Panc1 (cell line): ENCODE measurements at regions not wholly inside any gene's neighbourhood (a gene's known extent, or its start where the extent isn't known, plus 50 kb on each side); places are given as distances from the start of the nearest gene placed in this dataset.

Source experiments
- ATAC-seq: fragments of 200-7000 bp; cut with Tn5 transposase; 2 replicates; pipeline ENCODE4 v1.9.1; 2020; ENCODE audit warnings: mild to moderate bottlenecking, moderate library complexity
- BruUV-seq: library from RNA; stranded (reverse); fragments of 400-500 nt; replicated peaks from 2 replicates; lab custom pipeline; 2021; lab: Mats Ljungman, UMichigan
- CTCF ChIA-PET: fragments of 300-600 bp; sonication (Branson Sonifier 250); formaldehyde crosslinking; loops from one replicate; lab custom pipeline; 2022; ENCODE audit warnings: antibody characterized with exemption; lab: Charles Lee
- POLR2A ChIA-PET: fragments of 300-600 bp; sonication (Branson Sonifier 250); formaldehyde crosslinking; loops from one replicate; lab custom pipeline; 2022; ENCODE audit warnings: antibody characterized with exemption; lab: Charles Lee
- DNase-seq: peaks from one replicate; pipeline ENCODE4 v3.0.0-alpha.2; 2010; ENCODE audit warnings: low read depth, low spot score
- H3K27ac ChIP-seq: 2 replicates; pipeline ENCODE4 v1.5.1; 2011; ENCODE audit warnings: mild to moderate bottlenecking, low read length, inconsistent platforms
- H3K27me3 ChIP-seq: fragments of 200-500 bp; sonication (Bioruptor generic); 2 replicates; pipeline ENCODE4 v1.6.0; 2014; ENCODE audit warnings: low read length, inconsistent platforms; ENCODE audit not compliant: control insufficient read depth, insufficient read depth
- H3K36me3 ChIP-seq: fragments of 200-500 bp; sonication (Bioruptor generic); 2 replicates; pipeline ENCODE4 v1.5.1; 2014; ENCODE audit warnings: inconsistent platforms, mild to moderate bottlenecking, low read length, moderate library complexity; ENCODE audit not compliant: control insufficient read depth, insufficient read depth
- H3K4me1 ChIP-seq: 2 replicates; pipeline ENCODE4 v1.5.1; 2011; ENCODE audit warnings: inconsistent platforms, mild to moderate bottlenecking, low read length, moderate library complexity; ENCODE audit not compliant: control insufficient read depth, insufficient read depth
- H3K4me3 ChIP-seq, 2 experiments: 2 replicates each; pipeline ENCODE4 v1.5.1; 2011 to 2012; ENCODE audit warnings: low read depth in 2 of 2, low read length in 2 of 2, mild to moderate bottlenecking in 2 of 2, inconsistent platforms in 1 of 2, moderate library complexity in 1 of 2
- H3K9me3 ChIP-seq: fragments of 200-500 bp; sonication (Bioruptor generic); 2 replicates; pipeline ENCODE4 v1.5.1; 2014; ENCODE audit warnings: low read depth, mild to moderate bottlenecking, inconsistent platforms, low read length, moderate library complexity; ENCODE audit not compliant: control insufficient read depth, insufficient read depth
- POLR2AphosphoS5 ChIP-seq: IDR thresholded peaks from 2 replicates; pipeline ENCODE4 v1.6.1; 2012; ENCODE audit warnings: mild to moderate bottlenecking, low read depth, low read length, moderate library complexity
- REST ChIP-seq, 2 experiments: IDR thresholded peaks; 2 replicates each; pipeline ENCODE4 v1.6.1; 2011 to 2012; ENCODE audit warnings: low read depth in 2 of 2, control low read depth in 1 of 2, low read length in 1 of 2, mild to moderate bottlenecking in 1 of 2, moderate library complexity in 1 of 2; ENCODE audit not compliant: insufficient read depth in 1 of 2
- SIN3A ChIP-seq: IDR thresholded peaks from 2 replicates; pipeline ENCODE4 v1.6.1; 2012; ENCODE audit warnings: low read depth, mild to moderate bottlenecking, low read length, moderate library complexity, borderline replicate concordance; ENCODE audit not compliant: insufficient read depth
- TCF7L2 ChIP-seq: IDR thresholded peaks from 2 replicates; pipeline ENCODE4 v1.6.1; 2011; ENCODE audit warnings: mild to moderate bottlenecking, low read depth, low read length, inconsistent platforms
- in situ Hi-C: cut with HindIII; loops from 2 replicates; pipeline ENCODE4 v1.10.0; 2016; ENCODE audit warnings: low sequenced_read_pairs, low pct_unique_long_range_greater_than_20kb
- intact Hi-C: fragments of 100-400 bp; cut with micrococcal nuclease; formaldehyde crosslinking; loops from one replicate; pipeline ENCODE4 v1.10.0; 2022; ENCODE audit not compliant: unreplicated experiment

- H3K36me3 ChIP-seq: no peaks in the 10 kb centered on the region
- ChIA-PET POLR2A (no interaction called here), CTCF (no interaction called here)
- H3K9me3 ChIP-seq: no peaks in the 10 kb centered on the region
- H3K4me3 ChIP-seq: no peak overlapping the region
- intact Hi-C loops (loop anchor here (10.0 kb wide), 1 partner anchor 130 kb away; no protein-coding TSS in a partner anchor), in situ Hi-C loops (no loop called here)
- DNase-seq: no peak
- ATAC-seq: no peak
- H3K27me3 ChIP-seq: no peaks in the 10 kb centered on the region
- TF ChIP-seq REST (IDR thresholded peaks at IDR 0.05; ENCODE audit: insufficient read depth in 1 of 2, low read depth in 2 of 2, low read length in 1 of 2): no peak
- no peak overlapping the region for H3K27ac ChIP-seq
- H3K4me1 ChIP-seq: 0 out of 2 replicates have a peak, but pooled peaks cover 3% of the 10 kb centered on the region
- BruUV-seq: no TSS peak
These were observed 51.1 kb upstream of the ZNF107 start for GRCh38 chr7:64614812-64615211.

GRCh38 chr7:64613653-64614052 is 50.8 kb upstream of the ZNF680 start:
- no peaks in the 10 kb centered on the region for H3K36me3 ChIP-seq
- no peak overlapping the region for H3K27ac ChIP-seq
- DNase-seq: no peak
- ChIA-PET CTCF (no interaction called here), POLR2A (no interaction called here)
- TF ChIP-seq SIN3A: no peak
- no peak for TF ChIP-seq TCF7L2
- TF ChIP-seq REST (IDR thresholded peaks at IDR 0.05; ENCODE audit: insufficient read depth in 1 of 2, low read depth in 2 of 2, low read length in 1 of 2): no peak
- TF ChIP-seq POLR2AphosphoS5: no peak
- in situ Hi-C loops: no loop called here
- no TSS peak for BruUV-seq
- no peak for ATAC-seq
- no peaks in the 10 kb centered on the region for H3K9me3 ChIP-seq
- intact Hi-C loops: loop anchor here (10.0 kb wide), 1 partner anchor 129 kb away; no protein-coding TSS in a partner anchor
- no peaks in the 10 kb centered on the region for H3K27me3 ChIP-seq
- no peak overlapping the region for H3K4me3 ChIP-seq
- no peaks in the 10 kb centered on the region for H3K4me1 ChIP-seq
